Breast epithelium (tissue), 4 donors: ENCODE measurements at regions not wholly inside any gene's neighbourhood (a gene's known extent, or its start where the extent isn't known, plus 50 kb on each side); places are given as distances from the start of the nearest gene placed in this dataset.

Source experiments
- DNase-seq, 2 donors: peaks; one replicate each; pipeline ENCODE4 v3.0.0-alpha.2; 2019; ENCODE audit warnings: low spot score in 2 of 2
- H3K27ac ChIP-seq, 2 donors: fragments of 200-600 bp; sonication (generic) in 1 of 2; one replicate each; pipeline ENCODE4 v1.5.1; 2016 to 2019; ENCODE audit warnings: mild to moderate bottlenecking in 1 of 2
- H3K27me3 ChIP-seq, 2 donors: fragments of 200-600 bp; sonication (generic) in 1 of 2; one replicate each; pipeline versions ENCODE4 v1.5.1 to v1.6.0; 2017 to 2019; ENCODE audit warnings: control low read depth in 1 of 2, mild to moderate bottlenecking in 1 of 2
- H3K36me3 ChIP-seq: fragments of 200-600 bp; one replicate; pipeline ENCODE4 v1.5.1; 2019
- H3K4me1 ChIP-seq, 2 donors: fragments of 200-600 bp; sonication (generic); one replicate each; pipeline ENCODE4 v1.5.1; 2016 to 2019; ENCODE audit warnings: control low read depth in 1 of 2
- H3K4me3 ChIP-seq, 3 donors: fragments of 200-600 bp; sonication (generic); 1 replicate in 2 of 3; 2 replicates in 1 of 3; pipeline ENCODE4 v1.5.1; 2016 to 2019; ENCODE audit warnings: mild to moderate bottlenecking in 3 of 3, moderate library complexity in 2 of 3
- H3K9me3 ChIP-seq, 2 donors: fragments of 200-600 bp; sonication (generic) in 1 of 2; one replicate each; pipeline ENCODE4 v1.5.1; 2016 to 2019; ENCODE audit warnings: control low read depth in 1 of 2
- CTCF ChIP-seq, 3 donors: fragments of 450-650 bp; IDR thresholded peaks; one replicate each; pipeline ENCODE4 v1.5.1; 2016 to 2017; ENCODE audit warnings: antibody characterized with exemption in 3 of 3, mild to moderate bottlenecking in 3 of 3, moderate library complexity in 3 of 3
- POLR2A ChIP-seq: fragments of 450-650 bp; IDR thresholded peaks from one replicate; pipeline ENCODE4 v1.6.1; 2016; ENCODE audit warnings: antibody characterized with exemption, mild to moderate bottlenecking, moderate library complexity
- POLR2AphosphoS5 ChIP-seq, 3 donors: sonication (generic); formaldehyde crosslinking; IDR thresholded peaks; one replicate each; pipeline ENCODE4 v1.6.1; 2017; ENCODE audit warnings: antibody characterized with exemption in 3 of 3
- intact Hi-C: fragments of 100-400 bp; cut with DNase I; formaldehyde crosslinking; loops from one replicate; pipeline ENCODE4 v1.15.1; 2023; ENCODE audit warnings: low total_unique reads

GRCh38 chr12:68453278-68453677, 121.1 kb upstream of the MDM1 start:
- no peak for TF ChIP-seq POLR2AphosphoS5 (IDR thresholded peaks at IDR 0.05)
- Histone ChIP-seq H3K36me3 (no peaks in the 10 kb centered on the region), H3K27me3 (no peaks in the 10 kb centered on the region), H3K4me3 (no peak overlapping the region), H3K4me1 (peaks cover 0 to 6% of the 10 kb centered on the region in 2 donors), H3K27ac (no peak overlapping the region), H3K9me3 (no peaks in the 10 kb centered on the region)
- intact Hi-C loops: no loop called here
- no peak for DNase-seq

GRCh38 chr12:68453876-68454275, 121.7 kb upstream of the MDM1 start:
- no peak for DNase-seq
- Histone ChIP-seq H3K27me3 (no peaks in the 10 kb centered on the region), H3K9me3 (no peaks in the 10 kb centered on the region), H3K4me3 (no peak overlapping the region), H3K36me3 (no peaks in the 10 kb centered on the region), H3K4me1 (peaks cover 0 to 6% of the 10 kb centered on the region in 2 donors), H3K27ac (no peak overlapping the region)
- no peak for TF ChIP-seq CTCF (IDR thresholded peaks at IDR 0.05)
- no peak for TF ChIP-seq POLR2A
- TF ChIP-seq POLR2AphosphoS5 (IDR thresholded peaks at IDR 0.05): no peak
- intact Hi-C loops: no loop called here

- Histone ChIP-seq H3K4me3 (no peak overlapping the region), H3K36me3 (no peaks in the 10 kb centered on the region), H3K27me3 (no peaks in the 10 kb centered on the region), H3K9me3 (no peaks in the 10 kb centered on the region), H3K4me1 (peaks cover 0 to 6% of the 10 kb centered on the region in 2 donors), H3K27ac (peak overlapping the region in 1 of 2 donors; percentile 59)
- DNase-seq: no peak
- no peak for TF ChIP-seq POLR2A
- no peak for TF ChIP-seq POLR2AphosphoS5 (IDR thresholded peaks at IDR 0.05)
- no peak for TF ChIP-seq CTCF (IDR thresholded peaks at IDR 0.05)
- intact Hi-C loops: no loop called here
These were observed 122.7 kb upstream of the MDM1 start for GRCh38 chr12:68454892-68455291.

GRCh38 chr12:68455691-68456345, 123.7 kb upstream of the MDM1 start:
- Histone ChIP-seq H3K36me3 (no peaks in the 10 kb centered on the region), H3K4me3 (no peak overlapping the region), H3K27me3 (no peaks in the 10 kb centered on the region), H3K27ac (peak overlapping the region in 1 of 2 donors; percentile 61), H3K4me1 (peaks cover 0 to 6% of the 10 kb centered on the region in 2 donors), H3K9me3 (no peaks in the 10 kb centered on the region)
- intact Hi-C loops: no loop called here
- no peak for TF ChIP-seq POLR2AphosphoS5 (IDR thresholded peaks at IDR 0.05)
- TF ChIP-seq POLR2A: no peak
- TF ChIP-seq CTCF (IDR thresholded peaks at IDR 0.05): no peak
- no peak for DNase-seq

- TF ChIP-seq POLR2A (no peak), CTCF (IDR thresholded peaks at IDR 0.05) (no peak), POLR2AphosphoS5 (IDR thresholded peaks at IDR 0.05) (no peak)
- Histone ChIP-seq H3K27me3 (no peaks in the 10 kb centered on the region), H3K36me3 (no peaks in the 10 kb centered on the region), H3K9me3 (no peaks in the 10 kb centered on the region), H3K4me1 (no peaks in the 10 kb centered on the region), H3K27ac (no peak overlapping the region), H3K4me3 (no peak overlapping the region)
- DNase-seq: no peak
- intact Hi-C loops: no loop called here
These were observed 126.7 kb upstream of the MDM1 start for GRCh38 chr12:68458866-68459265.
